HG02642 (cell line): ENCODE measurements at regions not wholly inside any gene's neighbourhood (a gene's known extent, or its start where the extent isn't known, plus 50 kb on each side); places are given as distances from the start of the nearest gene placed in this dataset.
"Not testable (repeated sequence)": the region's sequence is repeated elsewhere in the genome, so short reads cannot be mapped to it uniquely, and the experiment has no call there.

Source experiments
- ATAC-seq: cut with Tn5 transposase; IDR thresholded peaks from one replicate; pipeline ENCODE4 v1.9.1; 2021; ENCODE audit warnings: mild to moderate bottlenecking; ENCODE audit not compliant: unreplicated experiment, poor library complexity

- no peak for ATAC-seq
Observed at GRCh38 chr10:6707352-6707751, 127.3 kb upstream of the PRKCQ start.

GRCh38 chr10:6706725-6707124, 126.6 kb upstream of the PRKCQ start:
- no peak for ATAC-seq

DNA sequence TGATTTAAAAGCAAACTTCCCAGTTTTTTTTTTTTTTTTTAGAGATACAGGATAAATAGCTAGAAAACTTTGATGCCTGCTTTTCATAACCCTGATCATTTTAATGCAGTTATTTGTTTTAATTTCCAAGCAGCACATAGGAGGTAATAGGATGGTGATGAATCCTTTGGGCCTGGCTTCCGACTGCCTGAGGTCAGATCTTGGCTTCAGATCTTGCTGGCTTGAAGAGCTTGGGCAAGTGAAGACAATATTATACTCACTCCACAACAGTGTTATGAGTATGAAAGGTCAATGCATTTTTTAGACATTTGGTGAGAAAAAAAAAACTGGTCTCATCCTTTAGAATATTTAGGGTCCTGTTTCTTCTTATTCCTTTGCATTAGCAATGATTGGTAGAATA, 124.8 kb upstream of the PRKCQ start:
- ATAC-seq: no peak

DNA sequence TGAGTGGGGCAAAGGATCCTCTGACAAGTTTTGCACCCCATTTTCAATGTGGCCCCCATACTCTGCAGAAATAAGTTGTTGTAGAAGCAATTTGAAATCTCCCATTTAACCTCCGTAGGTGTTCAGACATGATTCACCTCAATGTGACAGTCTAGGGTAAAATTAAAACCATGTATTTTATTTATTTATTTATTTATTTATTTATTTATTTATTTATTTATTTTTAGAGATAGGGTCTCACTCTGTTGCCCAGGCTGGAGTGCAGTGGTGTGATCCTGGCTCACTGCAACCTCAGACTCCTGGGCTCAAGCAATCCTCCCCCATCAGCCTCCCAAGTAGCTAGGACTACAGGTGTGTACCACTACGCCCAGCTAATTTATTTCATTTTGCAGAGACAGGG, 122.8 kb upstream of the PRKCQ start:
- not testable (repeated sequence) for ATAC-seq

GRCh38 chr10:6702030-6702429, 122.0 kb upstream of the PRKCQ start:
- ATAC-seq: no peak

GRCh38 chr10:6701289-6701688, 121.2 kb upstream of the PRKCQ start:
- no peak for ATAC-seq

GRCh38 chr10:6700066-6700465, 120.0 kb upstream of the PRKCQ start:
- ATAC-seq: no peak

DNA sequence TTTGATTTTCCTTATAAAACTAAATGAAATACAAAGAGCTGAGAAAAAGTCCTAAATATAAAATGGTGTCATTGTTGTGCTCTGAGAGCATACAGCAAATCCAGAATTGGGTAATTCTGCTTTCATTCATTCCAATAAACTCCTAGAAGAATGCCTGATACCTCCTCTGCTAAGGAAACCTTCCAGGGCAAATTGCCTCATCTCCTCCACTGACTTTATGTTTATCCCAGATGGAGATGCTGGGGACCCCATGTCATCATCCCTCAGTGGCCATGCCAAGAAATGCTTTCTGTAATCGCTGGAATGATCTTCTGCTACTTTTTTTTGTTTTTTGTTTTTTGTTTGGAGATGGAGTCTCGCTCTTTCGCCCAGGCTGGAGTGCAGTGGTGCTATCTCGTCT, 119.3 kb upstream of the PRKCQ start:
- no peak for ATAC-seq

DNA sequence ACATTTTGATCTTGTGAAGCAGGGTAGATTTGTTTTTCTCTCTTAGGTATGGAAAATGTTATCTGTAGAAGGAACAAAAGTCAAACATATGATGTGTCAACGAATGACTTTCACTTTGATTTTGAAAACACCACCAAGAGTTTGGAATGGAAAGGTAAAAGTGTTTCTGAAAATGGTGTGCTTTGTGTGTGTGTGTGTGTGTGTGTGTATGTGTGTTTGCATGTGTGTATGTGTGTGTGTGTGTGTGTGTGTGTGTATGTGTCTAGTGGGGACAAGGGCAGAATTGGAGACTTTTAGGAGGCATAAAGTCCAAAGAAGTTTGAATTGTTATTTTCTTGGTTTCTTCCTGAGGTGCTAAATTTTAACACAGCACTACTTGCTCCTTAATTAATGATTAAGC, 115.4 kb upstream of the PRKCQ start:
- ATAC-seq: no peak

GRCh38 chr10:6694447-6695140, 114.5 kb upstream of the PRKCQ start:
- no peak for ATAC-seq

- no peak for ATAC-seq
Observed at GRCh38 chr10:6692856-6693255, 112.8 kb upstream of the PRKCQ start.

DNA sequence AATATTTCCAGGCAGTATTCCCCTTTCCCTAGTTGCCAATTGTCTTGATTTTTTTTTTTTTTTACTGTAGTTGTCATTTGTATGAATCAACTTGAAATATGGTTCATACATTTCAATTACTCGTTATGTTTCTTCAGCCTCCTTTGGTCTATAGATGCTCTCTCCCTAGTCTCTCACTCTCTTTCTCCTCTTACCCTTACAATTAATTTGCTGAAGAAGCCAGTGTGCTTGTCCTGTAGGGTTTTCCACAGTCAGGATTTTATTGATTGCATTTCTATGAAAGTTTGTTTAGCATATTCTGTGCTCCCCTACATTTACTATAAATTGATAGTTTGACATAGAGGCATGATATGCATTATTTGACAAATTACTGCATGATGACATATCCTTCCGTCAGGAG, 112.0 kb upstream of the PRKCQ start:
- no peak for ATAC-seq

GRCh38 chr10:6689036-6689435, 109.0 kb upstream of the PRKCQ start:
- no peak for ATAC-seq

GRCh38 chr10:6680735-6681134, 100.7 kb upstream of the PRKCQ start:
- no peak for ATAC-seq

DNA sequence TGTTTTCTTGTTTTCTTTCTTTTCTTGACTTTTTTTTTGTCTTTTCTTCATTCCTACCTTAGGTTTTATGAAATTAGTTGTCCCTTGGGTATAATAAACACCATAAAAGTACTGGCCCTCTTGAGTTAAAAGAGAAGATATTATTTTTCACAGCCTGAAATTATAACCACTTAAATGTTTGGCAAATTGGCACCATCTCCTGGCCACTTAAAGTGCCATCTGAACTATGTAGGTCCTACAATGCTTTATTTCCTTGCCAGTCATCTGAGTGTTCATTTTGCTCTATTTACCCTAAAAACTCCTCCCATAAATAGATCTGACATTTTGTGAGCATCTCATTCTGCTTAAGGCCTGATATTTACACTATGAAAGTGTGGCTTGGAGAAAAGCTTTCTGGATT, 98.9 kb upstream of the PRKCQ start:
- no peak for ATAC-seq

DNA sequence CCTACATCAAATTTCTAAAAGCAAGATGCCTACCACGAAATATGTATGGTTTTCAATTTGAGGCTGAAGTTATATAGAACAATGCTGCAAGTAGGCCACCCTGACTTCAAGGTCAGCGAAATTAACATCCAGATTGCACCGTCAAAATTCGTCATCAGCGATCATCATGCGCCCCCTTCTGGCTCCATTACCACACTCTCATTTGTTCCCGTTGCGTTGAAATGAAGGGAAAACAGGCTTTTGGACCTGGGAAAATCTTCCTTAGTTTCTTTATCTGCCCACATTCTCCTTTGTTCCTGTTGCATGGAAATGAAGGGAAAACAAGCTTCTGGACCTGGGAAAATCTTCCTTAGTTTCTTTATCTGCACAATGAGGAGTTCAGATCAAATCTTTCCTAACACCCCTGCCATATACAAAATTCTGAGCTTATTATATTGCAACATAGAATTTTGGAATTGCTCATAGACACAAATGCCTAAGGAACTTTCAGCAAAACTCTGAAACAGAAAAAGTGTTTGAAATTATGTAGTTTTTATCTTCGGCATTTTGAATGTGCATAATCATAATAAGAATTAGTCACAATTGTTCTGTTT, 98.2 kb upstream of the PRKCQ start:
- ATAC-seq: no peak

DNA sequence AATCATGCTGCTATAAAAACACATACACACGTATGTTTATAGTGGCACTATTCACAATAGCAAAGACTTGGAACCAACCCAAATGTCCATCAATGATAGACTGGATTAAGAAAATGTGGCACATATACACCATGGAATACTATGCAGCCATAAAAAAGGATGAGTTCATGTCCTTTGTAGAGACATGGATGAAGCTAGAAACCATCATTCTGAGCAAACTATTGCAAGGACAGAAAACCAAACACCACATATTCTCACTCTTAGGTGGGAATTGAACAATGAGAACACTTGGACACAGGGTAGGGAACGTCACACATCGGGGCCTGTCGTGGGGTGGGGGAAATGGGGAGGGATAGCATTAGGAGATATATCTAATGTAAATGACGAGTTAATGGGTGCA, 97.1 kb upstream of the PRKCQ start:
- ATAC-seq: not testable (repeated sequence)

DNA sequence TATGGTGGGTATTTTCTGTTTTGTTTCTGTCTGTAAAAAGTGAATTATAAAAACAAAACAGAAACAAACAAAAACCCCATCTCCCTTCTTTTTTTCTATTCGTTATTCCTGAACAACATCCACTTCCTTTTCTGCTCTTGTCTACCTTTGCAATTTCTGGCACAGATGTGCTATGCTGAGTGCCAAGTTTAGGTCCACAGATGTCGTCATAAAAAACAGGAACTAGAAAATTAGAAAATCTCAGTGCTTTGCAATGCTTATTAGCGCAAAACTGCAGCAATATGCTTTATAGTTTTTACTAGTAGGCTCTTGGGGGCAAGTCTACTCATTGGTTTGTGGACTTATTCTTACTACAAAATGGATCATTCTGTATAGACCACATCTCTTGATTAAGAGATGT, 94.2 kb upstream of the PRKCQ start:
- no peak for ATAC-seq

DNA sequence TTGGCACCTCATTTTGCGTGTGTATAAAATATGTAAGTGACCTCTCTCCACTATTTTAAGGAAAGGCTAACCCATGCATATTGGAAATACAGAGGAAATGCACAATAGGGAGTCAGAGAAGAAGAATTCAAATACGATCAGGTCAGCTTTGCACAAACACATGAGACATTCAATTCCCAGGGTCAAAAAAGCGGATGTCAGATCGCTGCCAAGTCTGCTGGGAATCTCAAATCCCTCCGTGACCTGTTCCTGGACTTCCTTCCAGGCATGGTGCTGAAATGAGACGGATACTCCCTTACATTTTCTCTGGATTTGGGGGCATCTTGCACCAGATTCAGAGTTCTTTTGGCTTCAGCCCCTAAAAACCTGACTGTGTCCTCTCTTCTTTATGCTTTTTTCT, 91.9 kb upstream of the PRKCQ start:
- ATAC-seq: no peak

DNA sequence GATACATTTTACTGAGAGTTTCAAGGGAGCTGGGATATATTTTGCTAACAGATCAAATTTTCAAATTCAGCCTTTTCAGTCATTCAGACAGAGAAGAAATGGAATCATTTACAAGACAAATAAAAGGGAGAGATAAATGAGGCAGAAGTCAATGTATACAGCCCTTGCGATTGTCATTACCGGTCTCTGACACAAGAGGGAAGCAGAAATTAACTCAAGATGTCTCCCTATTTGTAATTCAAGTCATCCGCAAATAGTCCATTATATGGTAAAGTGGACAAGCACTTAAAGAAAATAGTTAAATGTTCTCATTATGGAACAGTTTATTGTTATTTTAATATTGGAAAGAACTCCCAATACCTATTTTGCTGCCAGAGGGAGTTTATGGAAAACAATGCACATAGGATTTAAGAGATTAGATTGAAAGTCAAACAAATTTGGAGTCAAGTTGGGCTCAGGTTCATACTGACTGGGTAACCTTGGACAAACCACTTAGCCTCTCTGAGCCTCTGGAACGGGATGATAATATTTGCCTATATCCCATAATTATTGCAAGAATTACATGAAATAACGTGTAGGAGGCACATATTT, 89.3 kb upstream of the PRKCQ start:
- no peak for ATAC-seq

GRCh38 chr10:6667679-6668270, 87.7 kb upstream of the PRKCQ start:
- no peak for ATAC-seq

GRCh38 chr10:6667150-6667549, 87.1 kb upstream of the PRKCQ start:
- ATAC-seq: no peak
